Right lobe of liver (tissue), 4 donors: ENCODE measurements at regions not wholly inside any gene's neighbourhood (a gene's known extent, or its start where the extent isn't known, plus 50 kb on each side); places are given as distances from the start of the nearest gene placed in this dataset.

Experiments used
- CTCF ChIP-seq, 4 donors: fragments of 200-600 bp in 3 of 4; fragments of 450-650 bp in 1 of 4; IDR thresholded peaks; one replicate each; pipeline versions ENCODE4 v1.5.1 to v1.8.0; 2016 to 2022; ENCODE audit warnings: antibody characterized with exemption in 4 of 4, mild to moderate bottlenecking in 2 of 4
- POLR2A ChIP-seq: fragments of 450-650 bp; IDR thresholded peaks from one replicate; pipeline ENCODE4 v1.6.1; 2017; ENCODE audit warnings: antibody characterized with exemption, mild to moderate bottlenecking
- donor health status: DM: no; HTN: no; CAD: no.
- donor health status: DM: no; HTN: no; CAD: no.
- donor health status: DM: no; HTN: yes; CAD: no.

GRCh38 chrX:43166874-43167273 lies 388.9 kb upstream of the PPP1R2C start:
- no peak for TF ChIP-seq CTCF (IDR thresholded peaks at IDR 0.05)
- no peak for TF ChIP-seq POLR2A
